ENCODE measurements at regions not wholly inside any gene's neighbourhood (a gene's known extent, or its start where the extent isn't known, plus 50 kb on each side); places are given as distances from the start of the nearest gene placed in this dataset.

DNA sequence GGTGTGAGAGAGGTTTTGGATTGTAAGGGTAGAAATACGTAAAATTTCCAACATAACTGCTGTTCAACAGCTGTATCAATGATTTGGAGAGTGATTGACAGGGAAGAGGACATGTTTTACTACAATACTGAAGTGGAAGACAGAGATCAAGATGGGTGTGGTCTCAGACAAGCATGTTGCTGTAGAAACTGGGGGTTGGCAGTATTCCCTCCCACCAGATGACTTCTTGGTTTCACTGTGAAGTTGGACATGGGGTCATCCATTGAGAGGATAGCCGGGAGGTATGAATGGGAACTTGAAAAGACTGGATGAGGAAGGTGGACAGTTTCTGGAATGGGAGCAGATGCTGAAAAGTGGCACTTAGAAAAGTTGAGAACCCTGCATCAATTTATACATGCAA, 95.3 kb upstream of the HDAC9 start:
- TF ChIP-seq CEBPB (IDR thresholded peaks at IDR 0.05; ENCODE audit: low read depth) (no peak), CTCF (IDR thresholded peaks at IDR 0.05 in 2 of 3, conservative IDR thresholded peaks at IDR 0.05 in 1 of 3; ENCODE audit: borderline replicate concordance in 1 of 3, insufficient read depth in 1 of 3, low read depth in 2 of 3, low read length in 2 of 3) (no peak), POLR2AphosphoS5 (IDR thresholded peaks at IDR 0.05; ENCODE audit: low read depth, low read length) (no peak), POLR2A (IDR thresholded peaks at IDR 0.05; ENCODE audit: borderline replicate concordance, extremely low read depth, insufficient read depth, insufficient read length) (no peak), EZH2phosphoT487 (IDR thresholded peaks at IDR 0.05; ENCODE audit: borderline replicate concordance) (no peak), YY1 (IDR thresholded peaks at IDR 0.05; ENCODE audit: extremely low read depth, insufficient replicate concordance, low read depth, low read length) (no peak), ATF3 (IDR thresholded peaks at IDR 0.05) (no peak), RAD21 (IDR thresholded peaks at IDR 0.05; ENCODE audit: low read depth) (no peak), EZH2 (IDR thresholded peaks at IDR 0.05) (no peak), SP1 (IDR thresholded peaks at IDR 0.05; ENCODE audit: low read depth) (no peak), MAX (IDR thresholded peaks at IDR 0.05) (no peak), ZFX (IDR thresholded peaks at IDR 0.05) (no peak)
- TF ChIP-seq, protein P1, sequence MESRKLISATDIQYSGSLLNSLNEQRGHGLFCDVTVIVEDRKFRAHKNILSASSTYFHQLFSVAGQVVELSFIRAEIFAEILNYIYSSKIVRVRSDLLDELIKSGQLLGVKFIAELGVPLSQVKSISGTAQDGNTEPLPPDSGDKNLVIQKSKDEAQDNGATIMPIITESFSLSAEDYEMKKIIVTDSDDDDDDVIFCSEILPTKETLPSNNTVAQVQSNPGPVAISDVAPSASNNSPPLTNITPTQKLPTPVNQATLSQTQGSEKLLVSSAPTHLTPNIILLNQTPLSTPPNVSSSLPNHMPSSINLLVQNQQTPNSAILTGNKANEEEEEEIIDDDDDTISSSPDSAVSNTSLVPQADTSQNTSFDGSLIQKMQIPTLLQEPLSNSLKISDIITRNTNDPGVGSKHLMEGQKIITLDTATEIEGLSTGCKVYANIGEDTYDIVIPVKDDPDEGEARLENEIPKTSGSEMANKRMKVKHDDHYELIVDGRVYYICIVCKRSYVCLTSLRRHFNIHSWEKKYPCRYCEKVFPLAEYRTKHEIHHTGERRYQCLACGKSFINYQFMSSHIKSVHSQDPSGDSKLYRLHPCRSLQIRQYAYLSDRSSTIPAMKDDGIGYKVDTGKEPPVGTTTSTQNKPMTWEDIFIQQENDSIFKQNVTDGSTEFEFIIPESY (IDR thresholded peaks at IDR 0.05; ENCODE audit: extremely low read depth, insufficient replicate concordance, low read length), result no peak
